H9 (cell line): ENCODE measurements at regions not wholly inside any gene's neighbourhood (a gene's known extent, or its start where the extent isn't known, plus 50 kb on each side); places are given as distances from the start of the nearest gene placed in this dataset.

ENCODE experiments used
- DNase-seq: peaks from one replicate; pipeline ENCODE4 v3.0.0-alpha.2; 2017
- H2AFZ ChIP-seq: one replicate; pipeline ENCODE4 v1.6.1; 2013; ENCODE audit warnings: mild to moderate bottlenecking, low read length, control low read depth, moderate library complexity
- H2AK5ac ChIP-seq: 2 replicates; pipeline ENCODE4 v1.6.1; 2013; ENCODE audit warnings: low read length, control low read depth, mixed read lengths; ENCODE audit not compliant: insufficient read length
- H2BK120ac ChIP-seq: one replicate; pipeline ENCODE4 v1.6.1; 2013; ENCODE audit warnings: low read depth, mild to moderate bottlenecking, low read length, control low read depth, inconsistent platforms; ENCODE audit not compliant: poor library complexity, severe bottlenecking
- H2BK12ac ChIP-seq: 2 replicates; pipeline ENCODE4 v1.6.1; 2013; ENCODE audit warnings: low read length, control low read depth, mixed read lengths, low read depth; ENCODE audit not compliant: insufficient read length
- H2BK15ac ChIP-seq: 2 replicates; pipeline ENCODE4 v1.6.1; 2013; ENCODE audit warnings: low read depth, low read length, control low read depth
- H2BK20ac ChIP-seq: one replicate; pipeline ENCODE4 v1.6.1; 2013; ENCODE audit warnings: low read depth, mild to moderate bottlenecking, low read length, control low read depth, inconsistent platforms; ENCODE audit not compliant: poor library complexity, severe bottlenecking
- H2BK5ac ChIP-seq: 2 replicates; pipeline ENCODE4 v1.6.1; 2013; ENCODE audit warnings: low read length, control low read depth, mixed read lengths; ENCODE audit not compliant: insufficient read length
- H3K14ac ChIP-seq: 2 replicates; pipeline ENCODE4 v1.6.1; 2013; ENCODE audit warnings: low read length, control low read depth; ENCODE audit not compliant: insufficient read depth
- H3K18ac ChIP-seq: 2 replicates; pipeline ENCODE4 v1.6.1; 2013; ENCODE audit warnings: low read depth, mild to moderate bottlenecking, mixed read lengths, low read length, control low read depth; ENCODE audit not compliant: insufficient read length
- H3K23ac ChIP-seq: 2 replicates; pipeline ENCODE4 v1.6.1; 2013; ENCODE audit warnings: low read length, control low read depth, mixed read lengths, low read depth; ENCODE audit not compliant: insufficient read length
- H3K23me2 ChIP-seq: 2 replicates; pipeline ENCODE4 v1.6.1; 2013; ENCODE audit warnings: low read depth, mild to moderate bottlenecking, mixed read lengths, low read length, control low read depth; ENCODE audit not compliant: insufficient read length, poor library complexity, severe bottlenecking
- H3K27ac ChIP-seq: 2 replicates; pipeline ENCODE4 v1.5.1; 2013; ENCODE audit warnings: low read length, control low read depth, mixed read lengths, low read depth; ENCODE audit not compliant: insufficient read length
- H3K27me3 ChIP-seq: 2 replicates; pipeline ENCODE4 v1.6.1; 2013; ENCODE audit warnings: low read length, control low read depth, inconsistent platforms; ENCODE audit not compliant: insufficient read depth
- H3K4ac ChIP-seq: 2 replicates; pipeline ENCODE4 v1.6.1; 2013; ENCODE audit warnings: low read depth, mild to moderate bottlenecking, control low read depth, inconsistent platforms, low read length, moderate library complexity
- H3K4me1 ChIP-seq: 2 replicates; pipeline ENCODE4 v1.6.1; 2013; ENCODE audit warnings: low read length, control low read depth, inconsistent platforms; ENCODE audit not compliant: insufficient read depth
- H3K4me2 ChIP-seq: 2 replicates; pipeline ENCODE4 v1.6.1; 2013; ENCODE audit warnings: low read length, control low read depth, mixed read lengths; ENCODE audit not compliant: insufficient read length, insufficient read depth
- H3K56ac ChIP-seq: 2 replicates; pipeline ENCODE4 v1.6.1; 2013; ENCODE audit warnings: low read depth, mild to moderate bottlenecking, mixed read lengths, low read length, control low read depth; ENCODE audit not compliant: insufficient read length
- H3K79me1 ChIP-seq: 2 replicates; pipeline ENCODE4 v1.6.1; 2013; ENCODE audit warnings: low read depth, mild to moderate bottlenecking, moderate library complexity, low read length, control low read depth, inconsistent platforms; ENCODE audit not compliant: insufficient read depth, poor library complexity, severe bottlenecking
- H3K79me2 ChIP-seq: 2 replicates; pipeline ENCODE4 v1.6.1; 2013; ENCODE audit warnings: low read length, control low read depth, inconsistent platforms; ENCODE audit not compliant: insufficient read depth
- H3K9ac ChIP-seq: 2 replicates; pipeline ENCODE4 v1.6.1; 2013; ENCODE audit warnings: low read length, control low read depth, mixed read lengths; ENCODE audit not compliant: insufficient read length; ENCODE audit errors: extremely low read depth
- H3K9me3 ChIP-seq: one replicate; pipeline ENCODE4 v1.6.1; 2013; ENCODE audit warnings: low read depth, low read length, inconsistent platforms; ENCODE audit not compliant: control insufficient read depth
- H3T11ph ChIP-seq: one replicate; pipeline ENCODE4 v1.6.1; 2013; ENCODE audit warnings: mild to moderate bottlenecking, low read length, control low read depth, inconsistent platforms
- H4K20me1 ChIP-seq: one replicate; pipeline ENCODE4 v1.6.1; 2013; ENCODE audit not compliant: control insufficient read depth, insufficient read length, insufficient read depth
- H4K5ac ChIP-seq: 2 replicates; pipeline ENCODE4 v1.6.1; 2013; ENCODE audit warnings: low read depth, mild to moderate bottlenecking, mixed read lengths, low read length, control low read depth; ENCODE audit not compliant: insufficient read length
- H4K8ac ChIP-seq: replicated peaks from 2 replicates; pipeline ENCODE4 v1.6.1; 2013; ENCODE audit warnings: low read length, control low read depth, mixed read lengths, low read depth; ENCODE audit not compliant: insufficient read length
- H4K91ac ChIP-seq: 2 replicates; pipeline ENCODE4 v1.6.1; 2013; ENCODE audit warnings: low read depth, mild to moderate bottlenecking, moderate library complexity, mixed read lengths, low read length, control low read depth; ENCODE audit not compliant: insufficient read length
- H3K27ac Mint-ChIP-seq, 3 experiments: 2 replicates in 2 of 3; 3 replicates in 1 of 3; pipeline ENCODE4 v1.8.0; 2020 to 2021; ENCODE audit warnings: mixed read lengths in 3 of 3, mild to moderate bottlenecking in 1 of 3, moderate library complexity in 1 of 3
- H3K27me3 Mint-ChIP-seq: 2 replicates; pipeline ENCODE4 v1.8.0; 2021; ENCODE audit warnings: low read depth, mild to moderate bottlenecking, moderate library complexity, mixed read lengths
- H3K36me3 Mint-ChIP-seq, 3 experiments: 2 replicates in 2 of 3; 3 replicates in 1 of 3; pipeline ENCODE4 v1.8.0; 2020 to 2021; ENCODE audit warnings: low read depth in 3 of 3, mixed read lengths in 3 of 3; ENCODE audit not compliant: insufficient read depth in 1 of 3
- H3K4me1 Mint-ChIP-seq, 2 experiments: 2 replicates each; pipeline ENCODE4 v1.8.0; 2020; ENCODE audit warnings: mixed read lengths in 2 of 2
- H3K4me3 Mint-ChIP-seq, 2 experiments: 2 replicates in 1 of 2; 3 replicates in 1 of 2; pipeline ENCODE4 v1.8.0; 2020 to 2021; ENCODE audit warnings: mild to moderate bottlenecking in 2 of 2, mixed read lengths in 2 of 2, moderate library complexity in 1 of 2
- H3K9me3 Mint-ChIP-seq, 2 experiments: 2 replicates in 1 of 2; 3 replicates in 1 of 2; pipeline ENCODE4 v1.8.0; 2020; ENCODE audit warnings: mild to moderate bottlenecking in 2 of 2, mixed read lengths in 2 of 2, moderate library complexity in 1 of 2
- TF ChIP-seq, protein P1 (sequence below): fragments of 200-600 bp; sonication (generic); conservative IDR thresholded peaks from 3 replicates; pipeline ENCODE4 v1.8.0; 2021; ENCODE audit warnings: antibody characterized with exemption, mild to moderate bottlenecking

GRCh38 chr10:57314046-57314445, 953.0 kb upstream of the ZWINT start:
- no peak overlapping the region for H2AFZ ChIP-seq
- H3K36me3 Mint-ChIP-seq: no peaks in the 10 kb centered on the region
- no peaks in the 10 kb centered on the region for H3K9me3 ChIP-seq
- H3K23ac ChIP-seq: no peak overlapping the region
- H2BK15ac ChIP-seq: no peak overlapping the region
- H4K8ac ChIP-seq: no peak overlapping the region
- H3K27me3 Mint-ChIP-seq: no peaks in the 10 kb centered on the region
- no peak overlapping the region for H3K14ac ChIP-seq
- DNase-seq: no peak
- no peak overlapping the region for H2BK12ac ChIP-seq
- no peaks in the 10 kb centered on the region for H3K79me1 ChIP-seq
- no peak overlapping the region for H3K4me3 Mint-ChIP-seq
- H4K20me1 ChIP-seq: no peaks in the 10 kb centered on the region
- no peak overlapping the region for H3K56ac ChIP-seq
- H2BK5ac ChIP-seq: no peak overlapping the region
- H4K91ac ChIP-seq: no peak overlapping the region
- TF ChIP-seq, protein P1, sequence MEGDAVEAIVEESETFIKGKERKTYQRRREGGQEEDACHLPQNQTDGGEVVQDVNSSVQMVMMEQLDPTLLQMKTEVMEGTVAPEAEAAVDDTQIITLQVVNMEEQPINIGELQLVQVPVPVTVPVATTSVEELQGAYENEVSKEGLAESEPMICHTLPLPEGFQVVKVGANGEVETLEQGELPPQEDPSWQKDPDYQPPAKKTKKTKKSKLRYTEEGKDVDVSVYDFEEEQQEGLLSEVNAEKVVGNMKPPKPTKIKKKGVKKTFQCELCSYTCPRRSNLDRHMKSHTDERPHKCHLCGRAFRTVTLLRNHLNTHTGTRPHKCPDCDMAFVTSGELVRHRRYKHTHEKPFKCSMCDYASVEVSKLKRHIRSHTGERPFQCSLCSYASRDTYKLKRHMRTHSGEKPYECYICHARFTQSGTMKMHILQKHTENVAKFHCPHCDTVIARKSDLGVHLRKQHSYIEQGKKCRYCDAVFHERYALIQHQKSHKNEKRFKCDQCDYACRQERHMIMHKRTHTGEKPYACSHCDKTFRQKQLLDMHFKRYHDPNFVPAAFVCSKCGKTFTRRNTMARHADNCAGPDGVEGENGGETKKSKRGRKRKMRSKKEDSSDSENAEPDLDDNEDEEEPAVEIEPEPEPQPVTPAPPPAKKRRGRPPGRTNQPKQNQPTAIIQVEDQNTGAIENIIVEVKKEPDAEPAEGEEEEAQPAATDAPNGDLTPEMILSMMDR: no peak
- no peak overlapping the region for H2BK20ac ChIP-seq
- no peaks in the 10 kb centered on the region for H3K4me1 ChIP-seq
- no peaks in the 10 kb centered on the region for H3K27me3 ChIP-seq
- H3K27ac Mint-ChIP-seq: no peak overlapping the region
- no peak overlapping the region for H3K18ac ChIP-seq
- no peak overlapping the region for H3T11ph ChIP-seq
- H3K9me3 Mint-ChIP-seq: no peaks in the 10 kb centered on the region
- no peak overlapping the region for H3K27ac ChIP-seq
- H2AK5ac ChIP-seq: no peak overlapping the region
- no peak overlapping the region for H3K9ac ChIP-seq
- H3K4me2 ChIP-seq: no peak overlapping the region
- no peaks in the 10 kb centered on the region for H3K23me2 ChIP-seq
- H2BK120ac ChIP-seq: no peak overlapping the region
- H3K4ac ChIP-seq: no peak overlapping the region
- no peaks in the 10 kb centered on the region for H3K79me2 ChIP-seq
- H4K5ac ChIP-seq: no peak overlapping the region
- H3K4me1 Mint-ChIP-seq: 0 out of 4 replicates have a peak, but pooled peaks cover 0 to 6% of the 10 kb centered on the region in 2 experiments
